CD14-positive monocyte (primary cell): ENCODE measurements at regions not wholly inside any gene's neighbourhood (a gene's known extent, or its start where the extent isn't known, plus 50 kb on each side); places are given as distances from the start of the nearest gene placed in this dataset.

Experiments
- DNase-seq, 3 donors: peaks; one replicate each; pipeline ENCODE4 v3.0.0-alpha.2; 2011 to 2022
- H2AFZ ChIP-seq: 2 replicates; pipeline ENCODE4 v1.6.0; 2012; ENCODE audit warnings: mild to moderate bottlenecking, low read depth, low read length, inconsistent platforms; ENCODE audit not compliant: insufficient read depth, poor library complexity, severe bottlenecking
- H3K27ac ChIP-seq, 2 donors: 1 replicate in 1 of 2; 2 replicates in 1 of 2; pipeline ENCODE4 v1.5.1; 2012 to 2013; ENCODE audit warnings: low read length in 2 of 2, control low read depth in 1 of 2, inconsistent platforms in 1 of 2, low read depth in 1 of 2, mild to moderate bottlenecking in 1 of 2
- H3K27me3 ChIP-seq, 2 donors: one replicate each; pipeline versions ENCODE4 v1.6.0 to v1.6.1; 2011 to 2013; ENCODE audit warnings: low read length in 2 of 2; ENCODE audit not compliant: control insufficient read depth in 2 of 2, insufficient read depth in 2 of 2
- H3K36me3 ChIP-seq, 2 donors: replicated peaks in 1 of 2; 1 replicate in 1 of 2; 2 replicates in 1 of 2; pipeline versions ENCODE4 v1.5.1 to v1.6.1; 2012 to 2013; ENCODE audit warnings: low read length in 2 of 2, control low read depth in 1 of 2, inconsistent platforms in 1 of 2, mild to moderate bottlenecking in 1 of 2; ENCODE audit not compliant: insufficient read depth in 2 of 2, control insufficient read depth in 1 of 2
- H3K4me1 ChIP-seq, 2 donors: 1 replicate in 1 of 2; 2 replicates in 1 of 2; pipeline versions ENCODE4 v1.5.1 to v1.6.1; 2012 to 2013; ENCODE audit warnings: low read length in 2 of 2, control low read depth in 1 of 2, inconsistent platforms in 1 of 2, mild to moderate bottlenecking in 1 of 2, moderate library complexity in 1 of 2; ENCODE audit not compliant: insufficient read depth in 2 of 2, control insufficient read depth in 1 of 2
- H3K4me2 ChIP-seq: replicated peaks from 2 replicates; pipeline ENCODE3; 2012; ENCODE audit warnings: low read length, moderate library complexity, mild to moderate bottlenecking; ENCODE audit not compliant: poor library complexity, severe bottlenecking; ENCODE audit errors: extremely low read depth
- H3K4me3 ChIP-seq, 3 experiments: fragments of 200-600 bp in 1 of 3; sonication (generic) in 1 of 3; replicated peaks in 1 of 3; 1 replicate in 2 of 3; 2 replicates in 1 of 3; pipeline ENCODE4 v1.5.1; 2011 to 2013; ENCODE audit warnings: low read length in 3 of 3, mild to moderate bottlenecking in 3 of 3, control low read depth in 2 of 3, low read depth in 2 of 3, inconsistent platforms in 1 of 3, moderate library complexity in 1 of 3
- H3K79me2 ChIP-seq: 2 replicates; pipeline ENCODE4 v1.6.0; 2012; ENCODE audit warnings: mild to moderate bottlenecking, control low read depth, inconsistent platforms, low read length, moderate library complexity; ENCODE audit not compliant: insufficient read depth
- H3K9ac ChIP-seq: 2 replicates; pipeline ENCODE4 v1.6.0; 2017; ENCODE audit warnings: low read length, mild to moderate bottlenecking; ENCODE audit not compliant: insufficient read depth, poor library complexity, severe bottlenecking
- H3K9me3 ChIP-seq, 2 donors: replicated peaks in 1 of 2; 1 replicate in 1 of 2; 2 replicates in 1 of 2; pipeline versions ENCODE4 v1.5.1 to v1.6.1; 2012 to 2013; ENCODE audit warnings: low read length in 2 of 2, control low read depth in 1 of 2; ENCODE audit not compliant: control insufficient read depth in 1 of 2, insufficient read depth in 1 of 2
- H4K20me1 ChIP-seq: 2 replicates; pipeline ENCODE4 v1.6.0; 2012; ENCODE audit warnings: mild to moderate bottlenecking, low read length, control low read depth, moderate library complexity; ENCODE audit not compliant: insufficient read depth
- H3K27ac Mint-ChIP-seq, 7 donors: one replicate each; pipeline ENCODE4 v1.8.0; 2020; ENCODE audit warnings: mild to moderate bottlenecking in 7 of 7, mixed read lengths in 7 of 7, moderate library complexity in 6 of 7, inconsistent platforms in 2 of 7
- H3K27me3 Mint-ChIP-seq, 3 donors: one replicate each; pipeline ENCODE4 v1.8.0; 2021 to 2022; ENCODE audit warnings: low read depth in 3 of 3, mild to moderate bottlenecking in 3 of 3, mixed read lengths in 3 of 3, moderate library complexity in 3 of 3, inconsistent platforms in 1 of 3
- H3K36me3 Mint-ChIP-seq, 2 donors: one replicate each; pipeline ENCODE4 v1.8.0; 2020; ENCODE audit warnings: mixed read lengths in 2 of 2, inconsistent platforms in 1 of 2, mild to moderate bottlenecking in 1 of 2
- H3K4me1 Mint-ChIP-seq: one replicate; pipeline ENCODE4 v1.8.0; 2020; ENCODE audit warnings: mild to moderate bottlenecking, mixed read lengths
- H3K4me3 Mint-ChIP-seq, 2 donors: one replicate each; pipeline ENCODE4 v1.8.0; 2020; ENCODE audit warnings: mild to moderate bottlenecking in 2 of 2, mixed read lengths in 2 of 2, moderate library complexity in 1 of 2
- H3K9me3 Mint-ChIP-seq, 7 donors: one replicate each; pipeline ENCODE4 v1.8.0; 2020 to 2022; ENCODE audit warnings: mixed read lengths in 7 of 7, mild to moderate bottlenecking in 6 of 7, moderate library complexity in 6 of 7, inconsistent platforms in 2 of 7
- WGBS: methylation state at CpG from one replicate; pipeline ENCODE4 v1.1.5; 2013; ENCODE audit warnings: missing lambda C conversion rate; ENCODE audit not compliant: insufficient coverage; 5-methylcytosine and 5-hydroxymethylcytosine counted together
- intact Hi-C, 2 donors: fragments of 100-400 bp; cut with micrococcal nuclease; formaldehyde crosslinking; loops; one replicate each; pipeline versions ENCODE4 v1.15.0 to v1.15.1; 2023
- TF ChIP-seq, protein P1 (sequence below): fragments of 200-600 bp; IDR thresholded peaks from one replicate; pipeline ENCODE4 v1.8.0; 2022; ENCODE audit warnings: antibody characterized with exemption, mild to moderate bottlenecking

DNA sequence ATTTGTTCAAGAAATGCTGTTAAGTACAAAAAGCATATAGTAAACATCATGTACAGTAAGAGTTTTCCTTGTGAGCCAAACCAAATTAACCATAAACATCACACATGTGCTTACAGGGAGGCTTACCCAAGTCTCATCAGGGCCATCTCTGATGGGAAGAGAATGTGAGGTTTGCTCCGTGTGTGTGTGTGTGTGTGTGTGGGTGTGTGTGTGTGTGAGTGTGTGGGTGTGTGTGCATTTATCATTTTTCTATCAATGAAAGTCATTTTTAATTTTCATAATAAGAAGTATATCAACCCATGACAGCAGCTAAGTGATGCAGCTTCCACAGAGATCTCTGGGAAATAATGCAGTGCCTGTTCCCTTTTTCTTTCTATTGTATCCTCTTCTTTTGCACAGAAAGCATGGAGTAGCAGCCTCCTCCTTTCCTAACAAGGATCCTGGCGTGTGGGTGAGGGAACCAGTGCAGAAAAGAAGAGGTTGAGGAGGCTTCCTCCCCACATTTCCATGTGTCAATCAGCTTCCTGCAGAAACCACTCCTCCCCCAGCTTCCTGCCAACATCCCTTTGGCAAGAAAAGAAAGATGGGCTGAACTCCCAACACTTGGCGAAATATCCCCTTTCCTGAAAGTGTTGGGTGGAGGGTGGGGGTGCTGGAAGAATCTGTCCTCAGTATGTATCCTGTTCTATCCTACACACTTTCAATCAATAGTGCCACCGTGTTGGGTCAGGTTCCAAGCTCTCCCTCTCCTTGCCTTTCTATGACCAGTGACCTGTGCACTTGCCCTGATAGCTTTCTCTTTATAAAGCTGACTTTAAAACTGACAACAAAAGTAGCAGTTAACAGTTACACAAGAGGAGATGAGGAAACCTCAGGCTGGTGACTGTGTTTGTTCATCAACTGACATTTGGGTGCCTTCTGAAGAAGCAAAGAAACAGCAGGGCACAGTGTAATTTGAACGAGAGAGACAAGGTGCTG, 251.8 kb upstream of the CITED2 start:
- peak; percentile 67 to 81 (median 67) for DNase-seq
- no peaks in the 10 kb centered on the region for H3K36me3 ChIP-seq
- no peaks in the 10 kb centered on the region for H4K20me1 ChIP-seq
- TF ChIP-seq, protein P1, sequence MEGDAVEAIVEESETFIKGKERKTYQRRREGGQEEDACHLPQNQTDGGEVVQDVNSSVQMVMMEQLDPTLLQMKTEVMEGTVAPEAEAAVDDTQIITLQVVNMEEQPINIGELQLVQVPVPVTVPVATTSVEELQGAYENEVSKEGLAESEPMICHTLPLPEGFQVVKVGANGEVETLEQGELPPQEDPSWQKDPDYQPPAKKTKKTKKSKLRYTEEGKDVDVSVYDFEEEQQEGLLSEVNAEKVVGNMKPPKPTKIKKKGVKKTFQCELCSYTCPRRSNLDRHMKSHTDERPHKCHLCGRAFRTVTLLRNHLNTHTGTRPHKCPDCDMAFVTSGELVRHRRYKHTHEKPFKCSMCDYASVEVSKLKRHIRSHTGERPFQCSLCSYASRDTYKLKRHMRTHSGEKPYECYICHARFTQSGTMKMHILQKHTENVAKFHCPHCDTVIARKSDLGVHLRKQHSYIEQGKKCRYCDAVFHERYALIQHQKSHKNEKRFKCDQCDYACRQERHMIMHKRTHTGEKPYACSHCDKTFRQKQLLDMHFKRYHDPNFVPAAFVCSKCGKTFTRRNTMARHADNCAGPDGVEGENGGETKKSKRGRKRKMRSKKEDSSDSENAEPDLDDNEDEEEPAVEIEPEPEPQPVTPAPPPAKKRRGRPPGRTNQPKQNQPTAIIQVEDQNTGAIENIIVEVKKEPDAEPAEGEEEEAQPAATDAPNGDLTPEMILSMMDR: no peak
- Mint-ChIP-seq H3K27me3 (no peaks in the 10 kb centered on the region), H3K36me3 (peaks cover 0 to 3% of the 10 kb centered on the region in 2 donors), H3K4me3 (peak overlapping the region; percentile 70 to 88), H3K9me3 (peaks cover 0 to 11% (median 6%) of the 10 kb centered on the region in 7 donors), H3K27ac (peak overlapping the region; percentile 83 to 95 (median 91)), H3K4me1 (peaks cover 51% of the 10 kb centered on the region)
- peaks cover 37 to 48% of the 10 kb centered on the region in 2 donors for H3K4me1 ChIP-seq
- H3K9ac ChIP-seq: peak overlapping the region; percentile 16
- intact Hi-C loops: no loop called here
- H2AFZ ChIP-seq: peak overlapping the region; percentile 64
- H3K79me2 ChIP-seq: no peaks in the 10 kb centered on the region
- peak overlapping the region; percentile 75 for H3K4me2 ChIP-seq
- no peaks in the 10 kb centered on the region for H3K27me3 ChIP-seq
- H3K9me3 ChIP-seq: no peaks in the 10 kb centered on the region
- peak overlapping the region; percentile 63 to 82 for H3K27ac ChIP-seq
- H3K4me3 ChIP-seq: peak overlapping the region; percentile 20 to 71 (median 25)
- 0% methylated on average over 1 of the region's 5 CpGs for WGBS

DNA sequence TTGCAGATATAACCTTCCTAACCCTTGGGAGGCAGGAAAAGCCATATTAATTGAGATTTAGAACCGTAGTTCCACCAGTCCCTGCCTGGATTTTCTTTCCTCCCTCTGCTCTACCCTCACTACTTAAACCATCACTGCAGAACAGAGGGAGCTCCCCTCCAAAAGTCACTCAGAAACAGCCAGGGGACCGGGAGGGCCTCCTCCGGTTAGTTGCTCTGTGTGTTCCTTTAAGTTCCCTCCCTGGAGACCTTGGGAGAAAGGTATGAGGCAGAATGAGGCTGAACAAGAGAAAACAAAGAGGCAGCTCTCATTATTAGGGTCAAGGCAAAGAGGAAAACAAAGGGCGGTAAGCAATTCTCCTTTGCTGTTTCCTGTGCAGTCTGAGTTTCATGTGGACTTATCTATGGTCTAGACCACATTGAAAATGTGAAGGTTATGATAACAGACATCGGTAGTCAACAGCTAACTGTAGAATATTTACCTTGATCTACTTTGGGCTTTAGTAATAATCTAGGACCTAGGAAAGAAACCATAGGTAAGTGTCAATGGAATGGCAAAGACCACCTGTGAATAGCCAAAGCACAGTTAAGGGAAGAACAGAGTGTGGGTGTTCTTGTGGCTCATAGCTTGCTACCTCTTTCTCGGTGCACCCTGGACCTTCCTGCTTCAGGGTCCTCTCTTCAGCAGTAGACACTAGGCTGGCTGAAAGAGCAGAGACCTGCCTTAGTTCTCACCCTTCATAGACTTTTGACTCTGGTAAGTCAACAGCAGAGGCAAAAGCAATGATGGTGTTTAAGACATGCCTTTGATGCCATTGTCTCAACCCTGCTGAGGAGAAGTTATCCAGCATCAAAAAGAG, 250.9 kb upstream of the CITED2 start:
- H3K27ac ChIP-seq: peak overlapping the region; percentile 52 to 82
- WGBS: no CpG with 5 or more reads among the region's 6 CpGs
- intact Hi-C loops: no loop called here
- H3K27ac Mint-ChIP-seq: peak overlapping the region; percentile 64 to 94 (median 89)
- no peaks in the 10 kb centered on the region for H3K79me2 ChIP-seq
- H3K4me1 Mint-ChIP-seq: peaks cover 51% of the 10 kb centered on the region
- no peaks in the 10 kb centered on the region for H3K27me3 ChIP-seq
- no peaks in the 10 kb centered on the region for H3K36me3 Mint-ChIP-seq
- peak overlapping the region; percentile 60 for H2AFZ ChIP-seq
- H3K9ac ChIP-seq: no peak overlapping the region
- H3K4me2 ChIP-seq: peak overlapping the region; percentile 75
- no peaks in the 10 kb centered on the region for H3K9me3 ChIP-seq
- peaks cover 37 to 48% of the 10 kb centered on the region in 2 donors for H3K4me1 ChIP-seq
- peaks cover 0 to 6% (median 1%) of the 10 kb centered on the region in 7 donors for H3K9me3 Mint-ChIP-seq
- no peaks in the 10 kb centered on the region for H3K27me3 Mint-ChIP-seq
- TF ChIP-seq, protein P1: no peak
- DNase-seq: no peak
- peak overlapping the region in 1 of 3 experiments; percentile 71 for H3K4me3 ChIP-seq
- no peaks in the 10 kb centered on the region for H3K36me3 ChIP-seq
- peak overlapping the region in 1 of 2 donors; percentile 88 for H3K4me3 Mint-ChIP-seq
- H4K20me1 ChIP-seq: no peaks in the 10 kb centered on the region
